GM10248 (cell line): ENCODE measurements at regions not wholly inside any gene's neighbourhood (a gene's known extent, or its start where the extent isn't known, plus 50 kb on each side); places are given as distances from the start of the nearest gene placed in this dataset.

Experiments used
- CTCF ChIA-PET: fragments of 300-600 bp; sonication (Branson Sonifier 250); formaldehyde crosslinking; extraction: SDS; loops from one replicate; lab custom pipeline; 2021; ENCODE audit warnings: antibody characterized with exemption; lab: Yijun Ruan, JAX
- POLR2A ChIA-PET: fragments of 350-650 bp; sonication (Branson Sonifier 250); formaldehyde crosslinking; extraction: SDS; loops from one replicate; lab custom pipeline; 2020; ENCODE audit warnings: antibody characterized with exemption; lab: Yijun Ruan, JAX
- DNase-seq: peaks from one replicate; pipeline ENCODE4 v3.0.0; 2012; ENCODE audit errors: extremely low spot score
- TF ChIP-seq, protein P1 (sequence below): IDR thresholded peaks from 2 replicates; pipeline ENCODE4 v1.5.1; 2012; ENCODE audit warnings: mild to moderate bottlenecking, low read depth; ENCODE audit errors: extremely low read depth, missing control alignments, control extremely low read depth

DNA sequence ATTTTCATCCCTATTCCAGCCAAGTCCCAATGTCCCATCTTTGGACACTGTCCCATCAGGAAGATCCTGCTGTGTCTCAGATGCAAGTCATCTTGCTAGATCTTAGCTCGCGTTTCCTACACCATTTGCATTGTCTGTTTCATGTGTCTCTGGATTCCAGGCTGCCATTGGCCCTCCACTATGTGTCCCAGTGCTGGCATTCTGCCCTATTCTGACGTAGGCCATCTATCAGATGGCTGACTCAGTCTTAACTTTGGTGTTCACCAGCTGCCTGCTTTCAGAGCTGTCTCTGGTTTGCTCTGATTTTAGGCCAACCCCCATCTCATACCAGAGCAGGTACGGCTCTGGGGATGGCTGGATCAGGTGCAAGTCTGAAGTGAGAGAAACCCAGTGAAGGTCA lies 300.9 kb upstream of the ASIC2 start:
- no peak for DNase-seq
- TF ChIP-seq, protein P1, sequence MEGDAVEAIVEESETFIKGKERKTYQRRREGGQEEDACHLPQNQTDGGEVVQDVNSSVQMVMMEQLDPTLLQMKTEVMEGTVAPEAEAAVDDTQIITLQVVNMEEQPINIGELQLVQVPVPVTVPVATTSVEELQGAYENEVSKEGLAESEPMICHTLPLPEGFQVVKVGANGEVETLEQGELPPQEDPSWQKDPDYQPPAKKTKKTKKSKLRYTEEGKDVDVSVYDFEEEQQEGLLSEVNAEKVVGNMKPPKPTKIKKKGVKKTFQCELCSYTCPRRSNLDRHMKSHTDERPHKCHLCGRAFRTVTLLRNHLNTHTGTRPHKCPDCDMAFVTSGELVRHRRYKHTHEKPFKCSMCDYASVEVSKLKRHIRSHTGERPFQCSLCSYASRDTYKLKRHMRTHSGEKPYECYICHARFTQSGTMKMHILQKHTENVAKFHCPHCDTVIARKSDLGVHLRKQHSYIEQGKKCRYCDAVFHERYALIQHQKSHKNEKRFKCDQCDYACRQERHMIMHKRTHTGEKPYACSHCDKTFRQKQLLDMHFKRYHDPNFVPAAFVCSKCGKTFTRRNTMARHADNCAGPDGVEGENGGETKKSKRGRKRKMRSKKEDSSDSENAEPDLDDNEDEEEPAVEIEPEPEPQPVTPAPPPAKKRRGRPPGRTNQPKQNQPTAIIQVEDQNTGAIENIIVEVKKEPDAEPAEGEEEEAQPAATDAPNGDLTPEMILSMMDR: no peak
- CTCF ChIA-PET: interaction anchor here (1.0 to 2.6 kb wide), 2 partner anchors 9 to 81 kb away, joined by 3 to 8 read pairs; no protein-coding TSS in a partner anchor
- POLR2A ChIA-PET: no interaction called here

DNA sequence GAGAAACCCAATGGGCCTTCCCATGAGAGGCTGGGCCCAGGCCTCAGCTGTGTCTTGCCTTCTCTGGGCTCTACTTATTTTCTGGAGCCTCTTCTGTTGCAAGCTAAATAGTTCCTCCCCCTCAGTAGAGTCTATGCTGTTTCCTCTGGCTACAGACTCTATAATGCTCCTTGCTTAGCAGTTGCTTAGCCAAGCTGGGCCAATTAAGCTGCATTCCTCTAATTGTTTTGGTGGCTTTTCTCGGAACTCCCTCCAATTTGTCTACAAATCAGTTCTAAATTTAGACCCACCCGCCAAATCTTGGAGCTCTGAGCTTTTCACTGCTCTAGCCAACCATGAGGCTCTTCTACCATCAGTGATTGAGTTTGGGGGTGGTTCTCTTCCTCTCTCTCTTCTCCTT lies 302.7 kb upstream of the ASIC2 start:
- CTCF ChIA-PET: interaction anchor here (1.7 to 2.6 kb wide), 2 partner anchors 10 to 11 kb away, joined by 5 to 8 read pairs; no protein-coding TSS in a partner anchor
- TF ChIP-seq, protein P1: no peak

DNA sequence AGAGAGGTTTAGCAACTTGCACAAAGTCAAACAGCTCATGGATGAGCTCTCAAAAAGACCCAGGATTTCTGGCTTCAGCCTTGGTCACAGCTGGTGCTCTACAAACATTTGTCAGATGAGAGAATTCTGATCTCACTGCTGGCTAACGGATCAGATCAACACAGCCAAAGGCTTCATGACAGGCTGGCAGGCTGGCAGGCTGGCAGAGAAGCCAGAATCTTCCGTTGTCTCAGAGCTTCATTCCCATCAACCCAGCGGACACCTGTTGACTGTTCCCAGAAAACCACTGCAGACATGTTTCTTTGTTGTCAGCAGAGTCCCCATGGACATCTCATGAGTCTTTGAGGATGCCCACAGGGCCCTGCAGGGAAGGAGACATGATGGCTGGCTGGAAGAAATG lies 303.8 kb upstream of the ASIC2 start:
- ChIA-PET POLR2A (no interaction called here), CTCF (interaction anchor here (1.7 kb wide), 1 partner anchor 9 kb away, joined by 5 read pairs; no protein-coding TSS in a partner anchor)
- TF ChIP-seq, protein P1: no peak
- DNase-seq: no peak

More for the DNA sequence above, 302.7 kb upstream of the ASIC2 start:
- no peak for DNase-seq
- POLR2A ChIA-PET: interaction anchor here (0.5 kb wide), 1 partner anchor 90 kb away, joined by 3 read pairs; no protein-coding TSS in a partner anchor

DNA sequence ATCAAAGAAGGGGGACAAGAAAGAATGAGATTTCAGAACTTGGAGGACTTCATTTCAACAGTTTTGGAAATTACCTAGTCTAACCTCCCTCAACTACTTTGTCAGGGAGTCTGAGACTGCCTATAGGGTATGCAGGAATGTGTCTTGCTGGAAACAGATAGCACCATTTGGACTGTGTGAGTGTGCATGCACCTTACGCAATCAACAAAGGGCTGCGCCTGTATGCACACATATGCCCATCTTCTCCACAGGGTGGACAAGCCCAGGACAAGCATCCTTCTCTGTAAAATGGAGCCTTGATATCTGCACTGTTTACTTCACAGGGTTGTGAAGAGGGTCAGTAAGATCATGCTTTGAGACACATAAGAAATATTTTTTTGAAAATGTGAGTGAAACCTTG lies 305.7 kb upstream of the ASIC2 start:
- CTCF ChIA-PET: interaction anchor here (1.2 kb wide), 1 partner anchor 27 kb away, joined by 3 read pairs; no protein-coding TSS in a partner anchor
- TF ChIP-seq, protein P1: no peak
- no peak for DNase-seq
- POLR2A ChIA-PET: no interaction called here

DNA sequence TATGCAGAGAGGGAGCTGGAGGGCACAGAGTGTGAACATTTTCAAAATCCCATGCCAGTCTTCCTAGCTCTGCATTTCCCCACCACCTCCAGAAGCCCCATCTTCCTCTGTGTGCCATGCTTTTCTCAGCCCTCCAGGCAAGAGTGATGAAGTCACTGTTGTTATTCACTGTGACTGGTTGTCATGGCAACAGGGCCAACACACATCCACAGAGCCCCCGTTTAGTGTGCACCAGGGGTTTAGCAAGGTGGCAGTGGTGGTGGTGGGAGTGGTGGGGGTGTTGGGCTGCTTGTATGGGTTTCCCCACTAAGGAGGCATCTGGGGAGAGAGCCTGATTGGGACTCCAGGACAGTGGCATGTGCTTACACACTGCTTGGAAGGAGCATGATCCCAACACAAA lies 309.9 kb upstream of the ASIC2 start:
- TF ChIP-seq, protein P1: no peak
- POLR2A ChIA-PET: no interaction called here
- CTCF ChIA-PET: interaction anchor here (0.7 kb wide), 1 partner anchor 11 kb away, joined by 3 read pairs; no protein-coding TSS in a partner anchor
- no peak for DNase-seq

DNA sequence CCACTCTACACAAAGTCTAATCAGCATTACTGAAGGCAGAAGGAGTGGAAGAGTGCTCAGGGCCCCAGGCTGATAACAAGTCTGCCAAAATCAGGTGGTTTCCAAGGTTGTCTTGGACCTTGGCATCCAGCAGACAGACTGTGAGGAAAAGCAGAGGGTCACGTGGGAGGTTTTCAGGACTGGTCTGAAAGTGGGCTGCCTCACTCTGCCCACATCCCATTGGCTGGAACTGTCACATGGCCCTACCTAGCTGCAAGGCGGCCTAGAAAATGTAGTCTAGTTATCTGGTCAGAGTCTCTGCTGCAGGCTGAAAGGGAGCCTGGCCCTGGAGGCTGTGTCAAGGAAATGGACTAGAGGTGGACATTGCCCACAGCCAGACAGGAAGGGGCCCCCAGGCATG lies 310.7 kb upstream of the ASIC2 start:
- no peak for DNase-seq
- CTCF ChIA-PET: no interaction called here
- TF ChIP-seq, protein P1: no peak
- POLR2A ChIA-PET: no interaction called here
